Osteocyte (in vitro differentiated cells): ENCODE measurements at regions not wholly inside any gene's neighbourhood (a gene's known extent, or its start where the extent isn't known, plus 50 kb on each side); places are given as distances from the start of the nearest gene placed in this dataset.
"Not testable (repeated sequence)": the region's sequence is repeated elsewhere in the genome, so short reads cannot be mapped to it uniquely, and the experiment has no call there.

Experiments
- DNase-seq: peaks from one replicate; pipeline ENCODE4 v3.0.0; 2021; ENCODE audit warnings: mixed read lengths; ENCODE audit not compliant: unreplicated experiment; ENCODE audit errors: extremely low spot score
- H3K27ac Mint-ChIP-seq: one replicate; pipeline ENCODE4 v1.8.0; 2021; ENCODE audit warnings: mild to moderate bottlenecking, mixed read lengths; ENCODE audit not compliant: unreplicated experiment
- H3K27me3 Mint-ChIP-seq: one replicate; pipeline ENCODE4 v1.8.0; 2021; ENCODE audit warnings: mixed read lengths; ENCODE audit not compliant: unreplicated experiment
- H3K36me3 Mint-ChIP-seq: one replicate; pipeline ENCODE4 v1.8.0; 2021; ENCODE audit warnings: mixed read lengths; ENCODE audit not compliant: unreplicated experiment
- H3K4me1 Mint-ChIP-seq: one replicate; pipeline ENCODE4 v1.8.0; 2021; ENCODE audit warnings: mixed read lengths; ENCODE audit not compliant: unreplicated experiment
- H3K4me3 Mint-ChIP-seq: one replicate; pipeline ENCODE4 v1.8.0; 2021; ENCODE audit warnings: mild to moderate bottlenecking, moderate library complexity, mixed read lengths; ENCODE audit not compliant: unreplicated experiment
- H3K9me3 Mint-ChIP-seq: one replicate; pipeline ENCODE4 v1.8.0; 2021; ENCODE audit warnings: mixed read lengths; ENCODE audit not compliant: unreplicated experiment
- CTCF ChIP-seq: fragments of 200-600 bp; sonication (generic); IDR thresholded peaks from 2 replicates; pipeline ENCODE4 v1.5.0; 2021; ENCODE audit warnings: antibody characterized with exemption, mild to moderate bottlenecking, moderate library complexity

- no peak for TF ChIP-seq CTCF
- H3K36me3 Mint-ChIP-seq: no peaks in the 10 kb centered on the region
- H3K27me3 Mint-ChIP-seq: peaks cover 19% of the 10 kb centered on the region
- no peak overlapping the region for H3K4me3 Mint-ChIP-seq
- H3K4me1 Mint-ChIP-seq: no peaks in the 10 kb centered on the region
- no peaks in the 10 kb centered on the region for H3K9me3 Mint-ChIP-seq
- no peak for DNase-seq
- no peak overlapping the region for H3K27ac Mint-ChIP-seq
Measured at GRCh38 chr12:11542599-11542998, 106.9 kb upstream of the ETV6 start.

GRCh38 chr12:11543457-11544158 lies 105.9 kb upstream of the ETV6 start:
- no peaks in the 10 kb centered on the region for H3K9me3 Mint-ChIP-seq
- no peak overlapping the region for H3K4me3 Mint-ChIP-seq
- no peaks in the 10 kb centered on the region for H3K4me1 Mint-ChIP-seq
- peaks cover 13% of the 10 kb centered on the region for H3K27me3 Mint-ChIP-seq
- H3K27ac Mint-ChIP-seq: no peak overlapping the region
- H3K36me3 Mint-ChIP-seq: no peaks in the 10 kb centered on the region
- no peak for DNase-seq
- TF ChIP-seq CTCF: no peak

GRCh38 chr12:11545484-11546330 lies 103.8 kb upstream of the ETV6 start:
- Mint-ChIP-seq H3K36me3 (no peaks in the 10 kb centered on the region), H3K27me3 (peaks cover 13% of the 10 kb centered on the region), H3K4me3 (no peak overlapping the region), H3K4me1 (no peaks in the 10 kb centered on the region), H3K27ac (no peak overlapping the region), H3K9me3 (no peaks in the 10 kb centered on the region)
- TF ChIP-seq CTCF: no peak
- DNase-seq: no peak

- DNase-seq, H3K4me1 Mint-ChIP-seq, H3K36me3 Mint-ChIP-seq, H3K27ac Mint-ChIP-seq, H3K4me3 Mint-ChIP-seq, H3K27me3 Mint-ChIP-seq, H3K9me3 Mint-ChIP-seq: not testable (repeated sequence)
Measured at GRCh38 chr12:11546582-11547270, 102.7 kb upstream of the ETV6 start.

GRCh38 chr12:11547271-11547646 lies 102.2 kb upstream of the ETV6 start:
- H3K4me1 Mint-ChIP-seq, H3K4me3 Mint-ChIP-seq, H3K36me3 Mint-ChIP-seq, H3K9me3 Mint-ChIP-seq, H3K27me3 Mint-ChIP-seq, DNase-seq, H3K27ac Mint-ChIP-seq: not testable (repeated sequence)

- H3K36me3 Mint-ChIP-seq: no peaks in the 10 kb centered on the region
- H3K9me3 Mint-ChIP-seq: no peaks in the 10 kb centered on the region
- no peak overlapping the region for H3K27ac Mint-ChIP-seq
- no peak for DNase-seq
- H3K4me1 Mint-ChIP-seq: no peaks in the 10 kb centered on the region
- H3K27me3 Mint-ChIP-seq: peaks cover 8% of the 10 kb centered on the region
- no peak overlapping the region for H3K4me3 Mint-ChIP-seq
- TF ChIP-seq CTCF: no peak
Measured at GRCh38 chr12:11549119-11549518, 100.4 kb upstream of the ETV6 start.
